ENCODE measurements at regions not wholly inside any gene's neighbourhood (a gene's known extent, or its start where the extent isn't known, plus 50 kb on each side); places are given as distances from the start of the nearest gene placed in this dataset.

- Histone ChIP-seq H3K36me3 (no peaks in the 10 kb centered on the region), H3K4me3 (no peak overlapping the region), H3K9me3 (no peaks in the 10 kb centered on the region), H3K27ac (no peak overlapping the region), H3K27me3 (no peaks in the 10 kb centered on the region), H3K4me1 (ENCODE audit: insufficient read depth) (no peaks in the 10 kb centered on the region)
- TF ChIP-seq EP300 (IDR thresholded peaks at IDR 0.05): no peak
- TF ChIP-seq POLR2A (IDR thresholded peaks at IDR 0.05): no peak
- TF ChIP-seq, protein P1, sequence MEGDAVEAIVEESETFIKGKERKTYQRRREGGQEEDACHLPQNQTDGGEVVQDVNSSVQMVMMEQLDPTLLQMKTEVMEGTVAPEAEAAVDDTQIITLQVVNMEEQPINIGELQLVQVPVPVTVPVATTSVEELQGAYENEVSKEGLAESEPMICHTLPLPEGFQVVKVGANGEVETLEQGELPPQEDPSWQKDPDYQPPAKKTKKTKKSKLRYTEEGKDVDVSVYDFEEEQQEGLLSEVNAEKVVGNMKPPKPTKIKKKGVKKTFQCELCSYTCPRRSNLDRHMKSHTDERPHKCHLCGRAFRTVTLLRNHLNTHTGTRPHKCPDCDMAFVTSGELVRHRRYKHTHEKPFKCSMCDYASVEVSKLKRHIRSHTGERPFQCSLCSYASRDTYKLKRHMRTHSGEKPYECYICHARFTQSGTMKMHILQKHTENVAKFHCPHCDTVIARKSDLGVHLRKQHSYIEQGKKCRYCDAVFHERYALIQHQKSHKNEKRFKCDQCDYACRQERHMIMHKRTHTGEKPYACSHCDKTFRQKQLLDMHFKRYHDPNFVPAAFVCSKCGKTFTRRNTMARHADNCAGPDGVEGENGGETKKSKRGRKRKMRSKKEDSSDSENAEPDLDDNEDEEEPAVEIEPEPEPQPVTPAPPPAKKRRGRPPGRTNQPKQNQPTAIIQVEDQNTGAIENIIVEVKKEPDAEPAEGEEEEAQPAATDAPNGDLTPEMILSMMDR (IDR thresholded peaks at IDR 0.05): no peak
- no peak for DNase-seq
- WGBS, 3 donors: 56 to 86% (median 73%) methylated on average over 4 of the region's 4 CpGs
- intact Hi-C loops (cut with DNase I): no loop called here
Observed at GRCh38 chr10:107451047-107451446, 286.5 kb upstream of the SORCS1 start.

DNA sequence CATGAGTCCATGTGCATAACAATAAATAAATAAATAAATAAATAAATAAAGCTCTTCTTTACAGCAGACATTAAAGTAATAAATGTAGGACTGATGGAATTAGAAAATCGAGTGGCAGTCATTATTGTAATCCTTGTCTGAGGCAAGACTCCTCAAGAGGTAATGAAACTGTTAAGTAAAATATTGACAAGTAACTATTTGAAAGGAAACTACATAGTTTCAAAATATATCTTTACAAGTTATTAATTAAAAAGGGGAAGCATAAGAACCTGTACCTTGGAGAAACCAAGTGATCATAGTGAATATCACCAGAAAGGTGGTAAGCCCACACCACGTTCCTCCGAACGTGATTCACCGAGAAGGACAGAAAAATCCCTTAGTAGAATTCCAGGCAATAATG, 285.6 kb upstream of the SORCS1 start:
- TF ChIP-seq POLR2A (IDR thresholded peaks at IDR 0.05) (no peak), EP300 (IDR thresholded peaks at IDR 0.05) (no peak)
- TF ChIP-seq, protein P1 (IDR thresholded peaks at IDR 0.05): no peak

GRCh38 chr10:107444443-107444842, 279.9 kb upstream of the SORCS1 start:
- intact Hi-C loops (cut with DNase I): no loop called here
- Histone ChIP-seq H3K4me1 (ENCODE audit: insufficient read depth) (no peaks in the 10 kb centered on the region), H3K27me3 (no peaks in the 10 kb centered on the region), H3K36me3 (no peaks in the 10 kb centered on the region), H3K9me3 (no peaks in the 10 kb centered on the region), H3K4me3 (no peak overlapping the region), H3K27ac (no peak overlapping the region)
- WGBS, 3 donors: 74 to 89% (median 86%) methylated on average over 3 of the region's 3 CpGs
- TF ChIP-seq POLR2A (IDR thresholded peaks at IDR 0.05) (no peak), EP300 (IDR thresholded peaks at IDR 0.05) (no peak)
- TF ChIP-seq, protein P1 (IDR thresholded peaks at IDR 0.05): no peak
- DNase-seq: no peak

More for the DNA sequence above, 285.6 kb upstream of the SORCS1 start:
- 93 to 94% (median 94%) methylated on average over 5 of the region's 5 CpGs for WGBS, 3 donors
- no peaks in the 10 kb centered on the region for H3K27me3 ChIP-seq
- no peaks in the 10 kb centered on the region for H3K9me3 ChIP-seq
- no peak for DNase-seq
- intact Hi-C loops (cut with DNase I): no loop called here
- no peaks in the 10 kb centered on the region for H3K4me1 ChIP-seq (ENCODE audit: insufficient read depth)
- H3K27ac ChIP-seq: no peak overlapping the region
- no peaks in the 10 kb centered on the region for H3K36me3 ChIP-seq
- no peak overlapping the region for H3K4me3 ChIP-seq

DNA sequence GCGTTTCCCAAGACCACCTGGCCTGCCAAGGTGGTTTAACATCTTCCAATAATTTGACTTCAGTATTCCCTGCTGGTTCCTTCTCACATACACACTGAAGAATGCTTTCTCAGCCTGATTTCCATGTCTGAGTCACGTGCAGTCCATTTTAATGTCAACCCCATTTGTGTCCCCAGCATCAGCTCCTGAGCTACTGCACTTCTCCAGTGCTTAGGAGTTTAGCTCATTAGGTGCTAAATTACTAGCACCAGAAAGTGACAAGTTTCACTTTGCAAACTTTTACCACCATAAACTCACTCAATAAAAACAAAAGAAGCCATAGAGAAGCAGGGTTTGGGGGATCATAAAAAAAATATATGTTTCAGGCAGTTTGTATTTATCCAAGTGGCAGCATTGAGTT, 279.3 kb upstream of the SORCS1 start:
- Histone ChIP-seq H3K27ac (no peak overlapping the region), H3K4me3 (no peak overlapping the region), H3K36me3 (no peaks in the 10 kb centered on the region), H3K27me3 (no peaks in the 10 kb centered on the region), H3K4me1 (ENCODE audit: insufficient read depth) (no peaks in the 10 kb centered on the region), H3K9me3 (no peaks in the 10 kb centered on the region)
- no peak for TF ChIP-seq EP300 (IDR thresholded peaks at IDR 0.05)
- TF ChIP-seq, protein P1 (IDR thresholded peaks at IDR 0.05): no peak
- TF ChIP-seq POLR2A (IDR thresholded peaks at IDR 0.05): no peak
- no peak for DNase-seq
- 59 to 84% (median 72%) methylated on average over 2 of the region's 2 CpGs for WGBS, 3 donors
- intact Hi-C loops (cut with DNase I): no loop called here

DNA sequence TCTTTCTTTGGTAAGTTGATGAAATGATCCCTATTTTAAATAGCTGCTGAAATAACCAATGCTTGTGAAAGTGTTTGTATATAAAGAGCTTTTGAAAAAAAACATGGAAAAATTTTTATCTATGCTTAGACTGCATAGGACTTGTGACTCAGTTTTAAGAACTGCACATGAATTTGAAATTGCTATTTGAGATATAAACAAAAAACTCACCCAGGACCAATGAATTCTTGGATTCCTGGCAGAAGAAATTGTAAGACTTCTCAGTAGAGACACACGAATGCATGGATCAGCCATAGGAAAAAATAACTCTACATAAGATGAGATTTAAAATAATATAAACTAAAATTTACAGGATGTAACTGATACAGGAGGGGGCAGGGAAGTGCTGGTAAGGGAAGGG, 278.8 kb upstream of the SORCS1 start:
- H3K36me3 ChIP-seq: no peaks in the 10 kb centered on the region
- no peak overlapping the region for H3K27ac ChIP-seq
- no peak overlapping the region for H3K4me3 ChIP-seq
- H3K27me3 ChIP-seq: no peaks in the 10 kb centered on the region
- intact Hi-C loops (cut with DNase I): no loop called here
- no peaks in the 10 kb centered on the region for H3K4me1 ChIP-seq (ENCODE audit: insufficient read depth)
- no peaks in the 10 kb centered on the region for H3K9me3 ChIP-seq
- 0 to 41% (median 2%) methylated on average over 1 of the region's 1 CpG for WGBS, 3 donors
- TF ChIP-seq, protein P1 (IDR thresholded peaks at IDR 0.05): no peak
- TF ChIP-seq EP300 (IDR thresholded peaks at IDR 0.05) (no peak), POLR2A (IDR thresholded peaks at IDR 0.05) (no peak)
- DNase-seq: no peak

Measured in ovary (tissue), 7 donors.